Lung (tissue), 11 donors: ENCODE measurements at regions not wholly inside any gene's neighbourhood (a gene's known extent, or its start where the extent isn't known, plus 50 kb on each side); places are given as distances from the start of the nearest gene placed in this dataset.

Experiments used
- ATAC-seq: fragments of 200-7000 bp; cut with Tn5 transposase; one replicate; pipeline ENCODE4 v1.9.1; 2020; ENCODE audit warnings: moderate number of reproducible peaks; ENCODE audit not compliant: insufficient read depth, low FRiP score
- DNase-seq, 3 donors: peaks; one replicate each; pipeline ENCODE4 v3.0.0-alpha.2; 2013 to 2017
- H3K27ac ChIP-seq, 2 donors: one replicate each; pipeline ENCODE4 v1.5.1; 2013; ENCODE audit warnings: mild to moderate bottlenecking in 2 of 2, moderate library complexity in 2 of 2, control low read depth in 1 of 2, inconsistent platforms in 1 of 2, low read depth in 1 of 2, low read length in 1 of 2
- H3K27me3 ChIP-seq, 3 donors: one replicate each; pipeline ENCODE4 v1.5.1; 2013; ENCODE audit warnings: low read length in 2 of 3; ENCODE audit not compliant: control insufficient read depth in 3 of 3, insufficient read depth in 3 of 3
- H3K36me3 ChIP-seq, 4 donors: one replicate each; pipeline ENCODE4 v1.5.1; 2013; ENCODE audit warnings: low read length in 4 of 4, mild to moderate bottlenecking in 1 of 4, moderate library complexity in 1 of 4; ENCODE audit not compliant: control insufficient read depth in 4 of 4, insufficient read depth in 4 of 4
- H3K4me1 ChIP-seq, 5 donors: one replicate each; pipeline ENCODE4 v1.5.1; 2013; ENCODE audit warnings: low read length in 5 of 5, mild to moderate bottlenecking in 2 of 5, moderate library complexity in 1 of 5; ENCODE audit not compliant: control insufficient read depth in 5 of 5, insufficient read depth in 5 of 5
- H3K4me3 ChIP-seq: one replicate; pipeline ENCODE4 v1.5.1; 2013; ENCODE audit warnings: mild to moderate bottlenecking, control low read depth, moderate library complexity
- H3K9ac ChIP-seq, 2 donors: one replicate each; pipeline ENCODE4 v1.5.1; 2013; ENCODE audit warnings: low read length in 2 of 2, control low read depth in 1 of 2; ENCODE audit not compliant: insufficient read depth in 1 of 2
- H3K9me3 ChIP-seq, 4 donors: one replicate each; pipeline ENCODE4 v1.5.1; 2013; ENCODE audit warnings: low read length in 3 of 4, mild to moderate bottlenecking in 1 of 4, moderate library complexity in 1 of 4; ENCODE audit not compliant: control insufficient read depth in 4 of 4, insufficient read depth in 3 of 4
- CTCF ChIP-seq: IDR thresholded peaks from 2 replicates; pipeline ENCODE4 v1.5.1; 2012; ENCODE audit warnings: mild to moderate bottlenecking; ENCODE audit errors: control extremely low read depth, extremely low read depth
- WGBS, 2 donors: extraction: QIAGEN DNeasy Blood & Tissue Kit; methylation state at CpG; one replicate each; pipeline ENCODE4 v1.1.7; 2013; 5-methylcytosine and 5-hydroxymethylcytosine counted together
- donor health status: control.
- donor health status: control.
- donor health status: Bipolar disorder and iron deficiency.
- donor health status: healthy.
- donor health status: DM: yes; HTN: yes; CAD: no.

GRCh38 chr18:46412916-46413315 lies 244.1 kb downstream of the LOXHD1 start:
- no peak for ATAC-seq
- Histone ChIP-seq H3K27ac (peak overlapping the region in 1 of 2 donors; percentile 90), H3K4me1 (peaks cover 17 to 45% (median 32%) of the 10 kb centered on the region in 5 donors), H3K9ac (no peak overlapping the region), H3K9me3 (no peaks in the 10 kb centered on the region), H3K36me3 (peaks cover 0 to 7% (median 3%) of the 10 kb centered on the region in 4 donors), H3K27me3 (no peaks in the 10 kb centered on the region), H3K4me3 (no peak overlapping the region)
- WGBS, 2 donors: 45 to 68% methylated on average over 11 of the region's 11 CpGs
- DNase-seq: peak; percentile 88 to 93 (median 90)
- no peak for TF ChIP-seq CTCF

- peaks cover 0 to 7% (median 3%) of the 10 kb centered on the region in 4 donors for H3K36me3 ChIP-seq
- ATAC-seq: no peak
- TF ChIP-seq CTCF: no peak
- WGBS, 2 donors: 65 to 82% methylated on average over 3 of the region's 3 CpGs
- H3K4me1 ChIP-seq: peaks cover 10 to 49% (median 36%) of the 10 kb centered on the region in 5 donors
- no peaks in the 10 kb centered on the region for H3K27me3 ChIP-seq
- H3K27ac ChIP-seq: no peak overlapping the region
- DNase-seq: no peak
- no peaks in the 10 kb centered on the region for H3K9me3 ChIP-seq
- no peak overlapping the region for H3K9ac ChIP-seq
- no peak overlapping the region for H3K4me3 ChIP-seq
Observed at GRCh38 chr18:46413684-46414083, 243.3 kb downstream of the LOXHD1 start.

GRCh38 chr18:46414863-46415262 lies 242.2 kb downstream of the LOXHD1 start:
- ATAC-seq: no peak
- no peak overlapping the region for H3K27ac ChIP-seq
- H3K4me1 ChIP-seq: peaks cover 17 to 53% (median 38%) of the 10 kb centered on the region in 5 donors
- WGBS, 2 donors: 75 to 83% methylated on average over 7 of the region's 7 CpGs
- peak in 1 of 3 donors; percentile 35 for DNase-seq
- H3K27me3 ChIP-seq: no peaks in the 10 kb centered on the region
- no peak for TF ChIP-seq CTCF
- H3K9me3 ChIP-seq: no peaks in the 10 kb centered on the region
- H3K36me3 ChIP-seq: peaks cover 0 to 7% (median 3%) of the 10 kb centered on the region in 4 donors
- H3K4me3 ChIP-seq: no peak overlapping the region
- H3K9ac ChIP-seq: no peak overlapping the region
